ENCODE measurements at regions not wholly inside any gene's neighbourhood (a gene's known extent, or its start where the extent isn't known, plus 50 kb on each side); places are given as distances from the start of the nearest gene placed in this dataset.

- no peaks in the 10 kb centered on the region for H3K36me3 ChIP-seq (ENCODE audit: insufficient read depth, low read length)
- no peak overlapping the region for H2AFZ ChIP-seq (ENCODE audit: low read length)
- no peak for DNase-seq (ENCODE audit: insufficient read length, low spot score, missing footprints)
Measured at GRCh38 chr3:140850210-140850955, 91.3 kb upstream of the SLC25A36 start.

DNA sequence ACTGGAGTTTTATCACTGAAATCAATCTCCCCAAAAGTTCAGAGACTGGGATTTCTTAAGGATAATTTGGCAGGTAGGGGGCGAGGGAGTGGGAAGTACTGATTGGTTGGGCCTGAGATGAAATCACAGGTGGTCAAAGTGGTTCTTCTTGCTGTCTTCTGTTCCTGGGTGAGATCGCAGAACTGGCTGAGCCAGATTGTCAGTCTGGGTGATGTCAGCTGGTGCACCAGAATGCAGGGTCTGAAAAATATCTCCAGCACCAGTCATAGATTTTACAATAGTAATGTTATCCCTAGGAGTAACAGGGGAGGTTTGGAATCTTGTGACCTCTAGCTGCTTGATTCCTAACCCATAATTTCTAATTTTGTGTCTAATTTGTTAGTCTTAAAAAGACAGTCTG lies 86.7 kb upstream of the SLC25A36 start:
- Histone ChIP-seq H3K4me3 (ENCODE audit: insufficient read depth, low read length) (no peak overlapping the region), H3K79me2 (ENCODE audit: insufficient read depth, low read length) (no peaks in the 10 kb centered on the region), H3K27ac (ENCODE audit: low read depth, low read length) (no peak overlapping the region), H3K36me3 (ENCODE audit: insufficient read depth, low read length) (no peaks in the 10 kb centered on the region), H3K27me3 (ENCODE audit: insufficient read depth, low read length) (no peaks in the 10 kb centered on the region), H2AFZ (ENCODE audit: low read length) (no peak overlapping the region), H3K4me1 (ENCODE audit: insufficient read depth, low read length) (no peaks in the 10 kb centered on the region), H4K20me1 (ENCODE audit: insufficient read depth, low read length) (no peaks in the 10 kb centered on the region), H3K4me2 (ENCODE audit: insufficient read depth, low read length) (no peak overlapping the region), H3K9me3 (ENCODE audit: low read depth, low read length) (no peaks in the 10 kb centered on the region)
- DNase-seq (ENCODE audit: insufficient read length, low spot score, missing footprints), result no peak
- no peak for TF ChIP-seq CTCF (IDR thresholded peaks at IDR 0.05; ENCODE audit: extremely low read depth, low read depth, low read length)

More at GRCh38 chr3:140850210-140850955, 91.3 kb upstream of the SLC25A36 start:
- Histone ChIP-seq H3K79me2 (ENCODE audit: insufficient read depth, low read length) (no peaks in the 10 kb centered on the region), H3K27ac (ENCODE audit: low read depth, low read length) (no peak overlapping the region), H4K20me1 (ENCODE audit: insufficient read depth, low read length) (no peaks in the 10 kb centered on the region), H3K4me1 (ENCODE audit: insufficient read depth, low read length) (no peaks in the 10 kb centered on the region), H3K4me3 (ENCODE audit: insufficient read depth, low read length) (no peak overlapping the region), H3K9me3 (ENCODE audit: low read depth, low read length) (no peaks in the 10 kb centered on the region), H3K4me2 (ENCODE audit: insufficient read depth, low read length) (no peak overlapping the region), H3K27me3 (ENCODE audit: insufficient read depth, low read length) (no peaks in the 10 kb centered on the region)
- TF ChIP-seq CTCF (IDR thresholded peaks at IDR 0.05; ENCODE audit: extremely low read depth, low read depth, low read length), result no peak

- Histone ChIP-seq H3K4me3 (ENCODE audit: insufficient read depth, low read length) (no peak overlapping the region), H3K27me3 (ENCODE audit: insufficient read depth, low read length) (no peaks in the 10 kb centered on the region), H3K4me1 (ENCODE audit: insufficient read depth, low read length) (no peaks in the 10 kb centered on the region), H3K4me2 (ENCODE audit: insufficient read depth, low read length) (no peak overlapping the region), H3K36me3 (ENCODE audit: insufficient read depth, low read length) (no peaks in the 10 kb centered on the region), H3K9me3 (ENCODE audit: low read depth, low read length) (no peaks in the 10 kb centered on the region), H2AFZ (ENCODE audit: low read length) (no peak overlapping the region), H4K20me1 (ENCODE audit: insufficient read depth, low read length) (no peaks in the 10 kb centered on the region), H3K79me2 (ENCODE audit: insufficient read depth, low read length) (no peaks in the 10 kb centered on the region), H3K27ac (ENCODE audit: low read depth, low read length) (no peak overlapping the region)
- TF ChIP-seq CTCF (IDR thresholded peaks at IDR 0.05; ENCODE audit: extremely low read depth, low read depth, low read length), result no peak
- DNase-seq (ENCODE audit: insufficient read length, low spot score, missing footprints), result no peak
Measured at GRCh38 chr3:140856905-140857304, 84.7 kb upstream of the SLC25A36 start.

DNA sequence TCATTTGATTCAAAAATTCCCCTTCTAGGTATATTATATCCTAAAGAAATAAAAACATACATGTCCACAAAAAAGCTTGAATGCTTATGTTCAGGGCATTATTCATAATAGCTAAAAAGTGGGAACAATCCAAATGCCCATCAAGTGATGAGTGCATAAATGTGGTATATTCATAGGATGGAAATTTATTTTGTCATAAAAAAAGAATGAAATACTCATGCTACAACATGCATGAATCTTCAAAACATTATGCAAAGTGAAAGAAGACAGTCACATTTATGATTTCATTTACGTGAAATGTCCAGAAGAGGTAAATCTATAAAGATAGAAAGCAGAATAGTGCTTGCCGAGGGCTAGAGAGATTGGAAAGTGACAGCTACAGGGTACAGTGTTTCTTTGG lies 83.6 kb upstream of the SLC25A36 start:
- Histone ChIP-seq H3K27me3 (ENCODE audit: insufficient read depth, low read length) (no peaks in the 10 kb centered on the region), H3K9me3 (ENCODE audit: low read depth, low read length) (no peaks in the 10 kb centered on the region), H3K4me1 (ENCODE audit: insufficient read depth, low read length) (no peaks in the 10 kb centered on the region), H3K36me3 (ENCODE audit: insufficient read depth, low read length) (no peaks in the 10 kb centered on the region), H4K20me1 (ENCODE audit: insufficient read depth, low read length) (no peaks in the 10 kb centered on the region), H3K79me2 (ENCODE audit: insufficient read depth, low read length) (no peaks in the 10 kb centered on the region), H3K4me3 (ENCODE audit: insufficient read depth, low read length) (no peak overlapping the region), H3K4me2 (ENCODE audit: insufficient read depth, low read length) (no peak overlapping the region), H3K27ac (ENCODE audit: low read depth, low read length) (no peak overlapping the region), H2AFZ (ENCODE audit: low read length) (no peak overlapping the region)
- no peak for DNase-seq (ENCODE audit: insufficient read length, low spot score, missing footprints)
- TF ChIP-seq CTCF (IDR thresholded peaks at IDR 0.05; ENCODE audit: extremely low read depth, low read depth, low read length), result no peak

All from osteoblast (primary cell).